ENCODE measurements at regions not wholly inside any gene's neighbourhood (a gene's known extent, or its start where the extent isn't known, plus 50 kb on each side); places are given as distances from the start of the nearest gene placed in this dataset.
A peak's percentile ranks its signal among the peaks of the same experiment; 100 is the strongest.

GRCh38 chr5:175597718-175598117 is 60.2 kb upstream of the HRH2 start:
- ATAC-seq (ENCODE audit: insufficient read depth, low FRiP score): no peak
- H3K9me3 ChIP-seq (ENCODE audit: control insufficient read depth in 4 of 4, insufficient read depth in 3 of 4, low read length in 3 of 4): no peaks in the 10 kb centered on the region
- no peak for DNase-seq
- no peaks in the 10 kb centered on the region for H3K36me3 ChIP-seq (ENCODE audit: control insufficient read depth in 4 of 4, insufficient read depth in 4 of 4, low read length in 4 of 4)
- TF ChIP-seq CTCF (IDR thresholded peaks at IDR 0.05; ENCODE audit: control extremely low read depth, extremely low read depth): no peak
- 69 to 72% methylated on average over 7 of the region's 7 CpGs for WGBS, 2 donors
- H3K27ac ChIP-seq (ENCODE audit: low read depth in 1 of 2, low read length in 1 of 2): no peak overlapping the region
- H3K4me1 ChIP-seq (ENCODE audit: control insufficient read depth in 5 of 5, insufficient read depth in 5 of 5, low read length in 5 of 5): no peaks in the 10 kb centered on the region
- no peak overlapping the region for H3K9ac ChIP-seq (ENCODE audit: insufficient read depth in 1 of 2, low read length in 2 of 2)
- H3K4me3 ChIP-seq: no peak overlapping the region
- H3K27me3 ChIP-seq (ENCODE audit: control insufficient read depth in 3 of 3, insufficient read depth in 3 of 3, low read length in 2 of 3): peaks cover 0 to 2% (median 2%) of the 10 kb centered on the region in 3 donors

GRCh38 chr5:175598774-175599173 is 59.1 kb upstream of the HRH2 start:
- 75 to 84% methylated on average over 7 of the region's 7 CpGs for WGBS, 2 donors
- DNase-seq: no peak
- Histone ChIP-seq H3K9me3 (ENCODE audit: control insufficient read depth in 4 of 4, insufficient read depth in 3 of 4, low read length in 3 of 4) (no peaks in the 10 kb centered on the region), H3K4me3 (no peak overlapping the region), H3K36me3 (ENCODE audit: control insufficient read depth in 4 of 4, insufficient read depth in 4 of 4, low read length in 4 of 4) (no peaks in the 10 kb centered on the region), H3K4me1 (ENCODE audit: control insufficient read depth in 5 of 5, insufficient read depth in 5 of 5, low read length in 5 of 5) (no peaks in the 10 kb centered on the region), H3K9ac (ENCODE audit: insufficient read depth in 1 of 2, low read length in 2 of 2) (no peak overlapping the region), H3K27ac (ENCODE audit: low read depth in 1 of 2, low read length in 1 of 2) (peak overlapping the region in 1 of 2 donors; percentile 94), H3K27me3 (ENCODE audit: control insufficient read depth in 3 of 3, insufficient read depth in 3 of 3, low read length in 2 of 3) (peaks cover 0 to 2% (median 2%) of the 10 kb centered on the region in 3 donors)
- TF ChIP-seq CTCF (IDR thresholded peaks at IDR 0.05; ENCODE audit: control extremely low read depth, extremely low read depth): no peak
- no peak for ATAC-seq (ENCODE audit: insufficient read depth, low FRiP score)

GRCh38 chr5:175599210-175599609 is 58.7 kb upstream of the HRH2 start:
- WGBS, 2 donors: 48 to 65% methylated on average over 7 of the region's 7 CpGs
- H3K27me3 ChIP-seq (ENCODE audit: control insufficient read depth in 3 of 3, insufficient read depth in 3 of 3, low read length in 2 of 3): peaks cover 0 to 2% (median 2%) of the 10 kb centered on the region in 3 donors
- H3K27ac ChIP-seq (ENCODE audit: low read depth in 1 of 2, low read length in 1 of 2): peak overlapping the region in 1 of 2 donors; percentile 94
- H3K9ac ChIP-seq (ENCODE audit: insufficient read depth in 1 of 2, low read length in 2 of 2): no peak overlapping the region
- no peaks in the 10 kb centered on the region for H3K9me3 ChIP-seq (ENCODE audit: control insufficient read depth in 4 of 4, insufficient read depth in 3 of 4, low read length in 3 of 4)
- no peak for ATAC-seq (ENCODE audit: insufficient read depth, low FRiP score)
- no peak overlapping the region for H3K4me3 ChIP-seq
- no peak for TF ChIP-seq CTCF (IDR thresholded peaks at IDR 0.05; ENCODE audit: control extremely low read depth, extremely low read depth)
- no peaks in the 10 kb centered on the region for H3K4me1 ChIP-seq (ENCODE audit: control insufficient read depth in 5 of 5, insufficient read depth in 5 of 5, low read length in 5 of 5)
- DNase-seq: no peak
- H3K36me3 ChIP-seq (ENCODE audit: control insufficient read depth in 4 of 4, insufficient read depth in 4 of 4, low read length in 4 of 4): no peaks in the 10 kb centered on the region

All from lung (tissue), 11 donors.